Right lobe of liver (tissue), 6 donors: ENCODE measurements at regions not wholly inside any gene's neighbourhood (a gene's known extent, or its start where the extent isn't known, plus 50 kb on each side); places are given as distances from the start of the nearest gene placed in this dataset.

Experiments
- ATAC-seq, 4 donors: fragments of 200-7000 bp; cut with Tn5 transposase; one replicate each; pipeline ENCODE4 v1.9.1; 2020; ENCODE audit warnings: mild to moderate bottlenecking in 4 of 4, moderate library complexity in 4 of 4
- DNase-seq, 3 donors: peaks; one replicate each; pipeline ENCODE4 v3.0.0-alpha.2; 2020
- H3K27ac ChIP-seq, 3 donors: fragments of 200-600 bp; one replicate each; pipeline ENCODE4 v1.8.0; 2022
- H3K27me3 ChIP-seq, 2 donors: fragments of 200-600 bp; one replicate each; pipeline ENCODE4 v1.8.0; 2022
- H3K36me3 ChIP-seq, 4 donors: fragments of 200-600 bp; sonication (generic) in 1 of 4; one replicate each; pipeline versions ENCODE4 v1.5.1 to v1.8.0; 2017 to 2022; ENCODE audit warnings: control low read depth in 1 of 4
- H3K4me1 ChIP-seq, 4 donors: fragments of 200-600 bp; sonication (generic) in 1 of 4; one replicate each; pipeline versions ENCODE4 v1.5.1 to v1.8.0; 2017 to 2022; ENCODE audit warnings: control low read depth in 1 of 4
- H3K4me3 ChIP-seq, 3 donors: fragments of 200-600 bp; one replicate each; pipeline ENCODE4 v1.8.0; 2022
- H3K9me3 ChIP-seq, 4 donors: fragments of 200-600 bp; sonication (generic) in 1 of 4; one replicate each; pipeline versions ENCODE4 v1.5.1 to v1.8.0; 2017 to 2022; ENCODE audit warnings: control low read depth in 1 of 4
- POLR2A ChIP-seq: fragments of 450-650 bp; IDR thresholded peaks from one replicate; pipeline ENCODE4 v1.6.1; 2017; ENCODE audit warnings: antibody characterized with exemption, mild to moderate bottlenecking
- WGBS: methylation state at CpG from one replicate; pipeline ENCODE4 v1.1.6; 2018; ENCODE audit warnings: low coverage, low lambda C conversion rate; ENCODE audit not compliant: insufficient coverage; ENCODE audit errors: missing lambda C conversion rate; 5-methylcytosine and 5-hydroxymethylcytosine counted together
- intact Hi-C, 2 donors: fragments of 100-400 bp; cut with DNase I; formaldehyde crosslinking; loops; one replicate each; pipeline versions ENCODE4 v1.11.2 to v1.14.1; 2022
- TF ChIP-seq, protein P1 (sequence below), 4 donors: fragments of 200-600 bp in 3 of 4; fragments of 450-650 bp in 1 of 4; IDR thresholded peaks; one replicate each; pipeline versions ENCODE4 v1.5.1 to v1.8.0; 2016 to 2022; ENCODE audit warnings: antibody characterized with exemption in 4 of 4, mild to moderate bottlenecking in 2 of 4
- donor health status: DM: no; HTN: yes; CAD: no.
- donor health status: DM: no; HTN: no; CAD: no.
- donor health status: DM: no; HTN: no; CAD: no.
- donor health status: DM: no; HTN: yes; CAD: no.
- donor health status: DM: no; HTN: yes; CAD: no.

DNA sequence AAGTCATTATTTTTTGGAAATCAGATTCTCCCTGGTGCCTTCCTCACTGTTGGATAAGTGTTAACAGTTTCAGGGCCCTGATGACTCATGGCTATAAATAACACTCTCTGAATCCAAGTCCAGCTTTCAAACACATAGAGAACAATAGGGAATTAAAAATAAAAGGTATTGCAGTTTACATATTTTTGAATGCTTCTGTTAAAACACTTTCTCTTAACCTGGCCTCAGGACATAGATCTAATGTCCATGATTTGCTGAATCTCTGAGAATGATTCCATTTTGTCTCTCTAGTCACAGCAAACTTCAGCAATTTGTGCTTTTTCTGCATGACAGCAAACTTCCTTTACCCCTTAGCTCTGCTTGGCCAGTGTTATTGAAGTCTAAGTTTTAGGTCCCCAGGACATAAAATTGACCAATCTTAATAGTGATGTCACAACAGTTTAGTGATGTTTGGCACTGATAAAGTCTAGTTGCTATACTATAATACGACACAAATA, 1192.4 kb upstream of the CITED2 start:
- peak in 1 of 4 donors; percentile 64 for ATAC-seq
- 88% methylated on average over 1 of the region's 1 CpG for WGBS
- intact Hi-C loops: no loop called here
- TF ChIP-seq POLR2A: no peak
- TF ChIP-seq, protein P1, sequence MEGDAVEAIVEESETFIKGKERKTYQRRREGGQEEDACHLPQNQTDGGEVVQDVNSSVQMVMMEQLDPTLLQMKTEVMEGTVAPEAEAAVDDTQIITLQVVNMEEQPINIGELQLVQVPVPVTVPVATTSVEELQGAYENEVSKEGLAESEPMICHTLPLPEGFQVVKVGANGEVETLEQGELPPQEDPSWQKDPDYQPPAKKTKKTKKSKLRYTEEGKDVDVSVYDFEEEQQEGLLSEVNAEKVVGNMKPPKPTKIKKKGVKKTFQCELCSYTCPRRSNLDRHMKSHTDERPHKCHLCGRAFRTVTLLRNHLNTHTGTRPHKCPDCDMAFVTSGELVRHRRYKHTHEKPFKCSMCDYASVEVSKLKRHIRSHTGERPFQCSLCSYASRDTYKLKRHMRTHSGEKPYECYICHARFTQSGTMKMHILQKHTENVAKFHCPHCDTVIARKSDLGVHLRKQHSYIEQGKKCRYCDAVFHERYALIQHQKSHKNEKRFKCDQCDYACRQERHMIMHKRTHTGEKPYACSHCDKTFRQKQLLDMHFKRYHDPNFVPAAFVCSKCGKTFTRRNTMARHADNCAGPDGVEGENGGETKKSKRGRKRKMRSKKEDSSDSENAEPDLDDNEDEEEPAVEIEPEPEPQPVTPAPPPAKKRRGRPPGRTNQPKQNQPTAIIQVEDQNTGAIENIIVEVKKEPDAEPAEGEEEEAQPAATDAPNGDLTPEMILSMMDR (IDR thresholded peaks at IDR 0.05): no peak
- no peaks in the 10 kb centered on the region for H3K36me3 ChIP-seq
- DNase-seq: no peak
- H3K4me1 ChIP-seq: no peaks in the 10 kb centered on the region
- H3K4me3 ChIP-seq: no peak overlapping the region
- no peaks in the 10 kb centered on the region for H3K9me3 ChIP-seq
- H3K27ac ChIP-seq: no peak overlapping the region
- H3K27me3 ChIP-seq: no peaks in the 10 kb centered on the region

DNA sequence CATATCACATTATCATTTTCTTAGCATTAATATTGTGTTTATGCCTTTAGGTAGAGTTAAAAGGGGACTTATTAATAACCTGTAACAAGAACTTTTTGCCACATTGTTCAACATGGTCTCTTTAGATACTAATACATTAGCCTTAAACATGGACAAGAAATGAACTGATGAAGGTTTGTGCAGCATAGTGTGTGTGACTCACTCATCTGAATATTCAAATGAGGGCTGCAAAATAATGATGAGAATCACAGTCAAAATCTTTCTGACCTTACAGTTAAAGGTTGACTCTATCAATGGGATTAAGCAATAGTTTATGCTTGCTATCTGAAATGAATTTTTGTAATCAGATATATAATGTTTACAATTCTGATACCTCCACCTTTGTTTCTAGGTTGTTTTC, 1189.3 kb upstream of the CITED2 start:
- no peak for DNase-seq
- ATAC-seq: no peak
- Histone ChIP-seq H3K27ac (no peak overlapping the region), H3K4me3 (no peak overlapping the region), H3K36me3 (no peaks in the 10 kb centered on the region), H3K4me1 (no peaks in the 10 kb centered on the region), H3K9me3 (no peaks in the 10 kb centered on the region), H3K27me3 (no peaks in the 10 kb centered on the region)
- intact Hi-C loops: no loop called here
- TF ChIP-seq POLR2A: no peak
- TF ChIP-seq, protein P1 (IDR thresholded peaks at IDR 0.05): no peak

GRCh38 chr6:140561701-140562100, 1187.3 kb upstream of the CITED2 start:
- no peaks in the 10 kb centered on the region for H3K4me1 ChIP-seq

DNA sequence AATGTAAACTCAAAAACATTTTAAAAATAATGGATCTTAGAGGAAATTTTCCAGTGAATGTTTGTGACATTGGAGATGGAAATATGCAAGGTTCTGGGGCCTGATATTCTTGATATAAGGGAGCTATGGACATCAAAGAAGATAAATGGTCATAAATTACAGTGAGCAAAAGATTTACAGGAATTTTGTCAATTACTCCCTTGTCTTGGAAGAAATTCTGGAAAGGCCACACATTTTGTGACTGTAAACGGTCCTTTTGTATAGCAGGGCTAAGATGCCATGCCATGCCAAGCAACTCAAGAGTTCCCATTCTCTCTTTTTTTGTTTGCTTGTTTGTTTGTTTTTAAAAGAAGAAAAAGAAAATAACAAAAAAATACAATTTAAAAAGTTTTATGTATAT, 1186.2 kb upstream of the CITED2 start:
- intact Hi-C loops: no loop called here
- TF ChIP-seq, protein P1 (IDR thresholded peaks at IDR 0.05): no peak
- no peak for TF ChIP-seq POLR2A
- H3K9me3 ChIP-seq: no peaks in the 10 kb centered on the region
- no peaks in the 10 kb centered on the region for H3K4me1 ChIP-seq
- H3K27ac ChIP-seq: no peak overlapping the region
- H3K27me3 ChIP-seq: no peaks in the 10 kb centered on the region
- 93% methylated on average over 1 of the region's 1 CpG for WGBS
- no peak overlapping the region for H3K4me3 ChIP-seq
- ATAC-seq (no peak), DNase-seq (no peak)
- no peaks in the 10 kb centered on the region for H3K36me3 ChIP-seq

More at GRCh38 chr6:140561701-140562100, 1187.3 kb upstream of the CITED2 start:
- Histone ChIP-seq H3K27ac (no peak overlapping the region), H3K36me3 (no peaks in the 10 kb centered on the region), H3K27me3 (no peaks in the 10 kb centered on the region), H3K9me3 (no peaks in the 10 kb centered on the region), H3K4me3 (no peak overlapping the region)
- TF ChIP-seq, protein P1 (IDR thresholded peaks at IDR 0.05): no peak
- TF ChIP-seq POLR2A: no peak
- WGBS: 88% methylated on average over 2 of the region's 2 CpGs
- ATAC-seq (peak in 1 of 4 donors; percentile 28), DNase-seq (no peak)
- intact Hi-C loops: no loop called here

DNA sequence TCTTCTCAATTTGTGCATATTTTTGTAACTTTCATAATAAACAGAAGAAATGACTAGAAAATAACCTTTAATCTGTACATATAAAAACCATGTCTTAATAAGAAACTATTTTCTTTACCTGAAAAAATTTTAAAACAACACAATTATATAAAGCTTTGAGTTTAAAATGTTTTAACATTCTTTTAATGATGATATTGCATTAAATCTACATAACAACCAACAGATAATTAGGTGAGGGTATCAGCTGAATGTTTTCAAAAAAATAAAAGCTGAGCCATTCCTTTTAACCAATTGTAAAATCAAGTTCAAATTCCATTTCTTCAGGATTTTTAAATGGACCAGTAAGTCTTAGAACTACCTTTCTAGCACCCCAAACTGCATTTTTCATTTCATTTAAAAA, 1185.0 kb upstream of the CITED2 start:
- intact Hi-C loops: no loop called here
- ATAC-seq (no peak), DNase-seq (no peak)
- no peaks in the 10 kb centered on the region for H3K4me1 ChIP-seq
- no peak overlapping the region for H3K4me3 ChIP-seq
- no peak for TF ChIP-seq POLR2A
- TF ChIP-seq, protein P1 (IDR thresholded peaks at IDR 0.05): no peak
- H3K9me3 ChIP-seq: no peaks in the 10 kb centered on the region
- no peak overlapping the region for H3K27ac ChIP-seq
- H3K36me3 ChIP-seq: no peaks in the 10 kb centered on the region
- no peaks in the 10 kb centered on the region for H3K27me3 ChIP-seq
